ENCODE measurements at regions not wholly inside any gene's neighbourhood (a gene's known extent, or its start where the extent isn't known, plus 50 kb on each side); places are given as distances from the start of the nearest gene placed in this dataset.

GRCh38 chr18:56118422-56118821 lies 520.0 kb downstream of the TXNL1 start:
- Histone ChIP-seq H2BK20ac (ENCODE audit: low read depth, low read length) (no peak overlapping the region), H3K9me3 (ENCODE audit: control insufficient read depth, insufficient read depth, low read length) (no peaks in the 10 kb centered on the region), H2BK120ac (ENCODE audit: low read depth, low read length) (no peak overlapping the region), H4K5ac (ENCODE audit: low read depth, low read length) (no peak overlapping the region), H3K23ac (ENCODE audit: low read depth, low read length) (no peak overlapping the region), H2AK5ac (ENCODE audit: low read depth, low read length) (no peak overlapping the region), H3K14ac (replicated peaks; ENCODE audit: low read depth, low read length) (no peak overlapping the region), H3K27me3 (ENCODE audit: control insufficient read depth, insufficient read depth, low read length) (no peaks in the 10 kb centered on the region), H3K4me2 (ENCODE audit: low read depth, low read length) (no peak overlapping the region), H3K4me3 (ENCODE audit: insufficient read depth, low read depth, low read length) (no peak overlapping the region), H2AFZ (replicated peaks; ENCODE audit: low read length, poor library complexity) (no peak overlapping the region), H4K91ac (ENCODE audit: insufficient read depth, low read depth, low read length) (no peak overlapping the region), H2BK5ac (ENCODE audit: low read depth, low read length, poor library complexity, severe bottlenecking) (no peak overlapping the region), H4K8ac (ENCODE audit: low read depth in 2 of 2, low read length in 2 of 2) (no peak overlapping the region), H2AK9ac (replicated peaks; ENCODE audit: low read depth, low read length, poor library complexity) (no peak overlapping the region), H3K27ac (ENCODE audit: insufficient read depth, low read length) (no peak overlapping the region), H3K4me1 (ENCODE audit: control insufficient read depth, insufficient read depth, low read length) (no peaks in the 10 kb centered on the region; the same call in 1 of the 2 replicates), H3K4ac (ENCODE audit: low read depth, low read length) (no peak overlapping the region), H4K20me1 (ENCODE audit: insufficient read depth, low read length) (no peaks in the 10 kb centered on the region), H3K9ac (ENCODE audit: low read depth, low read length) (no peak overlapping the region), H3K56ac (ENCODE audit: extremely low read depth, insufficient read depth, low read length) (no peak overlapping the region), H3K9me1 (ENCODE audit: insufficient read depth, low read length) (no peaks in the 10 kb centered on the region), H3K18ac (ENCODE audit: low read depth, low read length) (no peak overlapping the region), H3K36me3 (ENCODE audit: control insufficient read depth, insufficient read depth, low read length) (no peaks in the 10 kb centered on the region), H2BK15ac (ENCODE audit: low read depth, low read length) (no peak overlapping the region), H3K79me1 (ENCODE audit: low read depth in 1 of 2, low read length in 2 of 2) (no peaks in the 10 kb centered on the region)
- dilution Hi-C loops (cut with HindIII; ENCODE audit: low sequenced_read_pairs, unreplicated experiment) (no loop called here), intact Hi-C loops (cut with micrococcal nuclease) (no loop called here), in situ Hi-C loops (cut with MboI; ENCODE audit: low sequenced_read_pairs) (no loop called here)
- ATAC-seq (ENCODE audit: low read depth) (no peak), DNase-seq (no peak)
- ChIA-PET POLR2A (ENCODE audit: unreplicated experiment) (interaction anchor here (0.6 kb wide), 1 partner anchor 119 kb away, joined by 3 read pairs; no protein-coding TSS in a partner anchor), CTCF (no interaction called here)
- BruUV-seq (replicated peaks), result no TSS peak
- TF ChIP-seq MAZ (IDR thresholded peaks at IDR 0.05; ENCODE audit: borderline replicate concordance, low read depth, low read length) (no peak), USF2 (IDR thresholded peaks at IDR 0.05; ENCODE audit: low read depth, low read length) (no peak), SMC3 (IDR thresholded peaks at IDR 0.05; ENCODE audit: low read depth, low read length) (no peak), CHD1 (IDR thresholded peaks at IDR 0.05; ENCODE audit: low read depth, low read length) (no peak), FOS (IDR thresholded peaks at IDR 0.05; ENCODE audit: low read depth, low read length) (no peak), NFE2L2 (IDR thresholded peaks at IDR 0.05; ENCODE audit: low read depth, low read length) (no peak), RFX5 (IDR thresholded peaks at IDR 0.05; ENCODE audit: low read depth, low read length) (no peak), MXI1 (IDR thresholded peaks at IDR 0.05; ENCODE audit: borderline replicate concordance, low read depth, low read length) (no peak), RAD21 (IDR thresholded peaks at IDR 0.05; ENCODE audit: low read length) (no peak), BHLHE40 (IDR thresholded peaks at IDR 0.05; ENCODE audit: low read depth, low read length) (no peak), POLR2A (IDR thresholded peaks at IDR 0.05; ENCODE audit: low read depth, low read length) (no peak), RCOR1 (IDR thresholded peaks at IDR 0.05; ENCODE audit: insufficient replicate concordance, low read length) (no peak), MAFK (IDR thresholded peaks at IDR 0.05; ENCODE audit: low read depth, low read length) (no peak), CEBPB (IDR thresholded peaks at IDR 0.05; ENCODE audit: low read depth, low read length) (no peak)
- TF ChIP-seq, protein P1, sequence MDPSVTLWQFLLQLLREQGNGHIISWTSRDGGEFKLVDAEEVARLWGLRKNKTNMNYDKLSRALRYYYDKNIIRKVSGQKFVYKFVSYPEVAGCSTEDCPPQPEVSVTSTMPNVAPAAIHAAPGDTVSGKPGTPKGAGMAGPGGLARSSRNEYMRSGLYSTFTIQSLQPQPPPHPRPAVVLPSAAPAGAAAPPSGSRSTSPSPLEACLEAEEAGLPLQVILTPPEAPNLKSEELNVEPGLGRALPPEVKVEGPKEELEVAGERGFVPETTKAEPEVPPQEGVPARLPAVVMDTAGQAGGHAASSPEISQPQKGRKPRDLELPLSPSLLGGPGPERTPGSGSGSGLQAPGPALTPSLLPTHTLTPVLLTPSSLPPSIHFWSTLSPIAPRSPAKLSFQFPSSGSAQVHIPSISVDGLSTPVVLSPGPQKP (IDR thresholded peaks at IDR 0.05; ENCODE audit: borderline replicate concordance, low read depth, low read length), result no peak
- TF ChIP-seq, protein P2, sequence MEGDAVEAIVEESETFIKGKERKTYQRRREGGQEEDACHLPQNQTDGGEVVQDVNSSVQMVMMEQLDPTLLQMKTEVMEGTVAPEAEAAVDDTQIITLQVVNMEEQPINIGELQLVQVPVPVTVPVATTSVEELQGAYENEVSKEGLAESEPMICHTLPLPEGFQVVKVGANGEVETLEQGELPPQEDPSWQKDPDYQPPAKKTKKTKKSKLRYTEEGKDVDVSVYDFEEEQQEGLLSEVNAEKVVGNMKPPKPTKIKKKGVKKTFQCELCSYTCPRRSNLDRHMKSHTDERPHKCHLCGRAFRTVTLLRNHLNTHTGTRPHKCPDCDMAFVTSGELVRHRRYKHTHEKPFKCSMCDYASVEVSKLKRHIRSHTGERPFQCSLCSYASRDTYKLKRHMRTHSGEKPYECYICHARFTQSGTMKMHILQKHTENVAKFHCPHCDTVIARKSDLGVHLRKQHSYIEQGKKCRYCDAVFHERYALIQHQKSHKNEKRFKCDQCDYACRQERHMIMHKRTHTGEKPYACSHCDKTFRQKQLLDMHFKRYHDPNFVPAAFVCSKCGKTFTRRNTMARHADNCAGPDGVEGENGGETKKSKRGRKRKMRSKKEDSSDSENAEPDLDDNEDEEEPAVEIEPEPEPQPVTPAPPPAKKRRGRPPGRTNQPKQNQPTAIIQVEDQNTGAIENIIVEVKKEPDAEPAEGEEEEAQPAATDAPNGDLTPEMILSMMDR (conservative IDR thresholded peaks at IDR 0.05; ENCODE audit: low read depth, low read length), result no peak
- WGBS, 2 experiments (ENCODE audit: extremely low coverage in 2 of 2, insufficient read length in 1 of 2), result no CpG with 5 or more reads among the region's 2 CpGs

Data from IMR-90 (cell line).